IMR-90 (cell line): ENCODE measurements at regions not wholly inside any gene's neighbourhood (a gene's known extent, or its start where the extent isn't known, plus 50 kb on each side); places are given as distances from the start of the nearest gene placed in this dataset.

Experiments
- ATAC-seq: fragments of 200-7000 bp; cut with Tn5 transposase; 2 replicates; pipeline ENCODE4 v1.9.1; 2020; ENCODE audit warnings: low read depth, mild to moderate bottlenecking, moderate library complexity
- BruUV-seq: library from RNA; stranded (reverse); fragments of 400-500 nt; replicated peaks from 2 replicates; lab custom pipeline; 2021; lab: Mats Ljungman, UMichigan
- CTCF ChIA-PET: fragments of 300-600 bp; formaldehyde crosslinking; extraction: SDS; loops from one replicate; lab custom pipeline; 2021; ENCODE audit warnings: antibody characterized with exemption; lab: Yijun Ruan, JAX
- POLR2A ChIA-PET: fragments of 300-600 bp; sonication (Branson Sonifier 250); formaldehyde crosslinking; loops from one replicate; lab custom pipeline; 2022; ENCODE audit warnings: antibody characterized with exemption; ENCODE audit not compliant: unreplicated experiment; lab: Charles Lee
- DNase-seq: peaks from one replicate; pipeline ENCODE4 v3.0.0; 2013
- H2AFZ ChIP-seq: replicated peaks from 2 replicates; pipeline ENCODE3; 2013; ENCODE audit warnings: low read length, mild to moderate bottlenecking; ENCODE audit not compliant: poor library complexity
- H2AK5ac ChIP-seq: 2 replicates; pipeline ENCODE4 v1.6.1; 2013; ENCODE audit warnings: low read depth, low read length, inconsistent platforms
- H2AK9ac ChIP-seq: replicated peaks from 2 replicates; pipeline ENCODE3; 2013; ENCODE audit warnings: mild to moderate bottlenecking, low read depth, low read length, moderate library complexity; ENCODE audit not compliant: poor library complexity
- H2BK120ac ChIP-seq: 2 replicates; pipeline ENCODE4 v1.6.1; 2013; ENCODE audit warnings: low read depth, low read length, inconsistent platforms
- H2BK15ac ChIP-seq: 3 replicates; pipeline ENCODE4 v1.6.1; 2013; ENCODE audit warnings: low read depth, low read length, inconsistent platforms
- H2BK20ac ChIP-seq: 2 replicates; pipeline ENCODE4 v1.6.1; 2013; ENCODE audit warnings: low read depth, mild to moderate bottlenecking, inconsistent platforms, low read length, moderate library complexity
- H2BK5ac ChIP-seq: 2 replicates; pipeline ENCODE4 v1.6.1; 2013; ENCODE audit warnings: mild to moderate bottlenecking, low read depth, low read length, inconsistent platforms; ENCODE audit not compliant: poor library complexity, severe bottlenecking
- H3K14ac ChIP-seq: replicated peaks from 2 replicates; pipeline ENCODE4 v1.6.1; 2013; ENCODE audit warnings: low read depth, low read length, inconsistent platforms
- H3K18ac ChIP-seq: 2 replicates; pipeline ENCODE4 v1.6.1; 2013; ENCODE audit warnings: low read depth, low read length, control low read depth
- H3K23ac ChIP-seq: 2 replicates; pipeline ENCODE4 v1.6.1; 2013; ENCODE audit warnings: low read depth, low read length, inconsistent platforms
- H3K27ac ChIP-seq: 2 replicates; pipeline ENCODE4 v1.5.1; 2013; ENCODE audit warnings: mild to moderate bottlenecking, control low read depth, low read length; ENCODE audit not compliant: insufficient read depth
- H3K27me3 ChIP-seq: 2 replicates; pipeline ENCODE4 v1.6.1; 2013; ENCODE audit warnings: low read length; ENCODE audit not compliant: control insufficient read depth, insufficient read depth
- H3K36me3 ChIP-seq: 2 replicates; pipeline ENCODE4 v1.6.1; 2013; ENCODE audit warnings: low read length, mixed read lengths; ENCODE audit not compliant: control insufficient read depth, insufficient read depth
- H3K4ac ChIP-seq: 2 replicates; pipeline ENCODE4 v1.6.1; 2013; ENCODE audit warnings: low read depth, low read length, inconsistent platforms
- H3K4me1 ChIP-seq: 2 replicates; pipeline ENCODE4 v1.6.1; 2013; ENCODE audit warnings: low read length, mixed read lengths; ENCODE audit not compliant: control insufficient read depth, insufficient read depth
- H3K4me2 ChIP-seq: 2 replicates; pipeline ENCODE4 v1.6.1; 2013; ENCODE audit warnings: low read depth, mild to moderate bottlenecking, control low read depth, low read length, moderate library complexity
- H3K4me3 ChIP-seq: 2 replicates; pipeline ENCODE4 v1.5.1; 2013; ENCODE audit warnings: low read depth, mild to moderate bottlenecking, control low read depth, low read length, moderate library complexity; ENCODE audit not compliant: insufficient read depth
- H3K56ac ChIP-seq: 2 replicates; pipeline ENCODE4 v1.6.1; 2013; ENCODE audit warnings: low read length, inconsistent platforms; ENCODE audit not compliant: insufficient read depth; ENCODE audit errors: extremely low read depth
- H3K79me1 ChIP-seq, 2 experiments: 2 replicates each; pipeline ENCODE4 v1.6.1; 2013; ENCODE audit warnings: low read length in 2 of 2, inconsistent platforms in 1 of 2, low read depth in 1 of 2
- H3K9ac ChIP-seq: 2 replicates; pipeline ENCODE4 v1.6.1; 2013; ENCODE audit warnings: low read depth, low read length, control low read depth
- H3K9me1 ChIP-seq: 2 replicates; pipeline ENCODE4 v1.6.1; 2013; ENCODE audit warnings: low read length, inconsistent platforms; ENCODE audit not compliant: insufficient read depth
- H3K9me3 ChIP-seq: 2 replicates; pipeline ENCODE4 v1.6.1; 2013; ENCODE audit warnings: low read length; ENCODE audit not compliant: control insufficient read depth, insufficient read depth
- H4K20me1 ChIP-seq: 2 replicates; pipeline ENCODE4 v1.6.1; 2013; ENCODE audit warnings: low read length, inconsistent platforms; ENCODE audit not compliant: insufficient read depth
- H4K5ac ChIP-seq: 2 replicates; pipeline ENCODE4 v1.6.1; 2013; ENCODE audit warnings: mild to moderate bottlenecking, low read depth, low read length, control low read depth
- H4K8ac ChIP-seq, 2 experiments: 2 replicates each; pipeline ENCODE4 v1.6.1; 2013; ENCODE audit warnings: low read depth in 2 of 2, low read length in 2 of 2, control low read depth in 1 of 2, inconsistent platforms in 1 of 2
- H4K91ac ChIP-seq: 2 replicates; pipeline ENCODE4 v1.6.1; 2013; ENCODE audit warnings: low read depth, low read length, inconsistent platforms; ENCODE audit not compliant: insufficient read depth
- BHLHE40 ChIP-seq: fragments of 150-350 bp; IDR thresholded peaks from 2 replicates; pipeline ENCODE4 v1.6.1; 2016; ENCODE audit warnings: mild to moderate bottlenecking, low read depth, low read length
- CEBPB ChIP-seq: IDR thresholded peaks from 2 replicates; pipeline ENCODE4 v1.6.1; 2012; ENCODE audit warnings: low read depth, low read length, improper control_type of control experiment
- CHD1 ChIP-seq: IDR thresholded peaks from 2 replicates; pipeline ENCODE4 v1.6.1; 2012; ENCODE audit warnings: low read depth, low read length, improper control_type of control experiment
- CTCF ChIP-seq: conservative IDR thresholded peaks from 2 replicates; pipeline ENCODE4 v1.5.1; 2012; ENCODE audit warnings: mild to moderate bottlenecking, low read depth, low read length, improper control_type of control experiment
- ELK1 ChIP-seq: fragments of 150-350 bp; IDR thresholded peaks from 2 replicates; pipeline ENCODE4 v1.6.1; 2016; ENCODE audit warnings: low read depth, mild to moderate bottlenecking, low read length, moderate library complexity, borderline replicate concordance
- FOS ChIP-seq: fragments of 150-350 bp; IDR thresholded peaks from 2 replicates; pipeline ENCODE4 v1.6.1; 2016; ENCODE audit warnings: low read depth, low read length
- MAFK ChIP-seq: IDR thresholded peaks from 2 replicates; pipeline ENCODE4 v1.6.1; 2012; ENCODE audit warnings: low read depth, low read length, improper control_type of control experiment
- MAZ ChIP-seq: IDR thresholded peaks from 2 replicates; pipeline ENCODE4 v1.6.1; 2012; ENCODE audit warnings: low read depth, mild to moderate bottlenecking, low read length, improper control_type of control experiment, moderate library complexity, borderline replicate concordance
- MXI1 ChIP-seq: IDR thresholded peaks from 2 replicates; pipeline ENCODE4 v1.6.1; 2012; ENCODE audit warnings: low read depth, mild to moderate bottlenecking, low read length, moderate library complexity, borderline replicate concordance
- NFE2L2 ChIP-seq: fragments of 150-350 bp; IDR thresholded peaks from 2 replicates; pipeline ENCODE4 v1.6.1; 2016; ENCODE audit warnings: low read depth, mild to moderate bottlenecking, low read length
- POLR2A ChIP-seq: IDR thresholded peaks from 2 replicates; pipeline ENCODE4 v1.6.1; 2012; ENCODE audit warnings: mild to moderate bottlenecking, low read depth, low read length
- RAD21 ChIP-seq: IDR thresholded peaks from 2 replicates; pipeline ENCODE4 v1.6.1; 2012; ENCODE audit warnings: low read length, improper control_type of control experiment
- RCOR1 ChIP-seq: IDR thresholded peaks from 2 replicates; pipeline ENCODE4 v1.6.1; 2012; ENCODE audit warnings: mild to moderate bottlenecking, low read length, improper control_type of control experiment; ENCODE audit not compliant: insufficient replicate concordance
- RFX5 ChIP-seq: IDR thresholded peaks from 2 replicates; pipeline ENCODE4 v1.8.0; 2012; ENCODE audit warnings: low read depth, mild to moderate bottlenecking, low read length, moderate library complexity
- SMC3 ChIP-seq: fragments of 150-350 bp; IDR thresholded peaks from 2 replicates; pipeline ENCODE4 v1.6.1; 2016; ENCODE audit warnings: low read depth, mild to moderate bottlenecking, antibody characterized with exemption, low read length, moderate library complexity
- USF2 ChIP-seq: fragments of 150-350 bp; IDR thresholded peaks from 2 replicates; pipeline ENCODE4 v1.6.1; 2017; ENCODE audit warnings: mild to moderate bottlenecking, antibody characterized with exemption, low read length, low read depth
- WGBS, 2 experiments: methylation state at CpG; one replicate each; pipeline versions ENCODE4 v1.1.5 to v1.1.7; 2013; ENCODE audit warnings: missing lambda C conversion rate in 2 of 2; ENCODE audit not compliant: insufficient read length in 1 of 2; ENCODE audit errors: extremely low coverage in 2 of 2; 5-methylcytosine and 5-hydroxymethylcytosine counted together
- dilution Hi-C: fragments of 300-500 bp; cut with HindIII; formaldehyde crosslinking; loops from one replicate; pipeline ENCODE4 v1.14.3; 2018; ENCODE audit warnings: low sequenced_read_pairs; ENCODE audit not compliant: unreplicated experiment
- in situ Hi-C: fragments of 300-500 bp; cut with MboI; formaldehyde crosslinking; loops from 3 replicates; pipeline ENCODE4 v1.14.3; 2019; ENCODE audit warnings: low sequenced_read_pairs, inconsistent platforms, mixed read lengths
- intact Hi-C: fragments of 100-400 bp; cut with micrococcal nuclease; formaldehyde crosslinking; loops from 2 replicates; pipeline ENCODE4 v1.10.0; 2022

- no peak overlapping the region for H3K56ac ChIP-seq
- no peak for TF ChIP-seq ELK1
- TF ChIP-seq MAFK, result no peak
- TF ChIP-seq BHLHE40, result no peak
- TF ChIP-seq POLR2A, result no peak
- no peak for TF ChIP-seq RFX5
- TF ChIP-seq SMC3, result no peak
- no peak for TF ChIP-seq MAZ
- TF ChIP-seq MXI1, result no peak
- TF ChIP-seq CHD1, result no peak
- TF ChIP-seq NFE2L2, result no peak
- no peak for TF ChIP-seq FOS
- no peak for TF ChIP-seq RCOR1
- no peak for TF ChIP-seq CTCF
- no peak for TF ChIP-seq CEBPB
- TF ChIP-seq RAD21, result no peak
- TF ChIP-seq USF2, result no peak
- H3K4me1 ChIP-seq, result no peaks in the 10 kb centered on the region
- H3K27me3 ChIP-seq, result no peaks in the 10 kb centered on the region
- H3K9me1 ChIP-seq, result no peaks in the 10 kb centered on the region
- H2AK5ac ChIP-seq, result no peak overlapping the region
- intact Hi-C loops, result no loop called here
- no peaks in the 10 kb centered on the region for H4K20me1 ChIP-seq
- H3K23ac ChIP-seq, result no peak overlapping the region
- H2AFZ ChIP-seq, result no peak overlapping the region
- no peak overlapping the region for H4K8ac ChIP-seq
- dilution Hi-C loops, result no loop called here
- H3K79me1 ChIP-seq, result no peaks in the 10 kb centered on the region
- no peak overlapping the region for H4K91ac ChIP-seq
- H2BK120ac ChIP-seq, result no peak overlapping the region
- DNase-seq (no peak), ATAC-seq (no peak)
- in situ Hi-C loops, result no loop called here
- H3K9me3 ChIP-seq, result no peaks in the 10 kb centered on the region
- no peak overlapping the region for H3K14ac ChIP-seq
- no CpG with 5 or more reads among the region's 1 CpG for WGBS, 2 experiments
- no peak overlapping the region for H4K5ac ChIP-seq
- no peak overlapping the region for H3K4me2 ChIP-seq
- no peak overlapping the region for H3K4me3 ChIP-seq
- no peak overlapping the region for H3K27ac ChIP-seq
- no peak overlapping the region for H2AK9ac ChIP-seq
- H2BK5ac ChIP-seq, result no peak overlapping the region
- H2BK15ac ChIP-seq, result no peak overlapping the region
- no peak overlapping the region for H3K9ac ChIP-seq
- no peak overlapping the region for H2BK20ac ChIP-seq
- BruUV-seq, result no TSS peak
- no peak overlapping the region for H3K18ac ChIP-seq
- no peaks in the 10 kb centered on the region for H3K36me3 ChIP-seq
- ChIA-PET CTCF (no interaction called here), POLR2A (no interaction called here)
- no peak overlapping the region for H3K4ac ChIP-seq
These were observed 555.7 kb upstream of the ANO3 start for GRCh38 chr11:25776238-25776637.
